ENCODE measurements at regions not wholly inside any gene's neighbourhood (a gene's known extent, or its start where the extent isn't known, plus 50 kb on each side); places are given as distances from the start of the nearest gene placed in this dataset.

DNA sequence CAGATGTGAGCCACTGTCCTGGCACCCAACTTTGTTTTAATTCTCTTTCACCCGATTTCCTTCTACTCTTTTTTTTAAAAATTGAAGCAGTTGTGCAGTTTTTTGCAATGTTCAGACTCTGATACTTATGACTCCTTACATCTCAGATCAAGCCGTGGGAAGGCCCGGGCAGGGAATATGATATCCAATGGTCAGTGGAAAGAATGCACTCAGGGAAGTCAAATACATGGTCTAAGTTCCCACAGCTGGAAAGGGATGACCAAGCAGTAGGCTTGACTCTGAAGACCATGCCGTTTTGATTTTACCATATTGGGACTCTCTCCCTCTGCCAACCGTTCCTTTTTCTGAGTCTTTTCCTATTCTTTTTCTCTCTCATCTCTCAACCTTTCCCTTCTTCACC lies 157.2 kb downstream of the RPLP1 start:
- H3K4me2 ChIP-seq (ENCODE audit: low read length): no peak overlapping the region
- no peak overlapping the region for H3K27ac ChIP-seq (ENCODE audit: low read depth, low read length, poor library complexity, severe bottlenecking)
- H3K27me3 ChIP-seq (ENCODE audit: insufficient read depth, low read length): peaks cover 8% of the 10 kb centered on the region; the same call in 1 of the 2 replicates
- H3K36me3 ChIP-seq (ENCODE audit: insufficient read depth, low read length): no peaks in the 10 kb centered on the region
- H3K9ac ChIP-seq (ENCODE audit: low read length): no peak overlapping the region
- no peaks in the 10 kb centered on the region for H3K9me2 ChIP-seq (ENCODE audit: low read depth, low read length)
- no peaks in the 10 kb centered on the region for H3K9me3 ChIP-seq (ENCODE audit: low read length)
- no peak overlapping the region for H3K4me3 ChIP-seq (ENCODE audit: low read depth, low read length, poor library complexity, severe bottlenecking)
- 0 out of 2 replicates have a peak, but pooled peaks cover 3% of the 10 kb centered on the region for H3F3A ChIP-seq (ENCODE audit: insufficient read depth, low read length)
- no peaks in the 10 kb centered on the region for H4K20me1 ChIP-seq (ENCODE audit: insufficient read depth, low read length)
- no peaks in the 10 kb centered on the region for H3K79me2 ChIP-seq (ENCODE audit: insufficient read depth, low read length)
- H3K4me1 ChIP-seq (ENCODE audit: insufficient read depth, low read length, severe bottlenecking): no peaks in the 10 kb centered on the region
- no peak overlapping the region for H2AFZ ChIP-seq (ENCODE audit: low read length)
- TF ChIP-seq EZH2 (IDR thresholded peaks at IDR 0.05; ENCODE audit: borderline replicate concordance, low read length): no peak
- TF ChIP-seq CTCF (IDR thresholded peaks at IDR 0.05; ENCODE audit: low read length): no peak

DNA sequence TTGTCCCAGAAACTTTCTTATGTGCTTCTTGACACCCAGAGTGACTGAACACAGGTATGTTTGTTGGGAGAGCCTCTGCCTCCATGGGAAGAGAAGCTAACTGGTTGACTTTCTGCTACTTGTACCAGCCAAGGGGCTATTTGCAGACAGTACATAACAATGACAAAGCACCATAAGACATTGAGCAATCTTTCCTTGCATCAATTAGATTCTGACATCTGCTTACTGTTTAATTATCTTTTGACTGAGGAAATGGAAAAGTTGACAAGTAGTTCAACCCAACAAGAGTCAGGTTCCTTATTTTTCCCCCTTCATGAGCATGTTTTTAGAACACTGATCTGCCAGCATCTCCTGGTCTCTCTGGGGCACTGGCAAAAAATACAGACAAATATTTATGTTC lies 157.7 kb downstream of the RPLP1 start:
- Histone ChIP-seq H3K79me2 (ENCODE audit: insufficient read depth, low read length) (no peaks in the 10 kb centered on the region), H4K20me1 (ENCODE audit: insufficient read depth, low read length) (no peaks in the 10 kb centered on the region), H3K4me2 (ENCODE audit: low read length) (no peak overlapping the region), H2AFZ (ENCODE audit: low read length) (no peak overlapping the region), H3K4me3 (ENCODE audit: low read depth, low read length, poor library complexity, severe bottlenecking) (no peak overlapping the region), H3K9ac (ENCODE audit: low read length) (no peak overlapping the region), H3K4me1 (ENCODE audit: insufficient read depth, low read length, severe bottlenecking) (no peaks in the 10 kb centered on the region), H3K9me3 (ENCODE audit: low read length) (no peaks in the 10 kb centered on the region), H3F3A (ENCODE audit: insufficient read depth, low read length) (0 out of 2 replicates have a peak, but pooled peaks cover 3% of the 10 kb centered on the region), H3K36me3 (ENCODE audit: insufficient read depth, low read length) (no peaks in the 10 kb centered on the region), H3K9me2 (ENCODE audit: low read depth, low read length) (no peaks in the 10 kb centered on the region), H3K27ac (ENCODE audit: low read depth, low read length, poor library complexity, severe bottlenecking) (no peak overlapping the region), H3K27me3 (ENCODE audit: insufficient read depth, low read length) (peaks cover 8% of the 10 kb centered on the region; the same call in 1 of the 2 replicates)
- no peak for TF ChIP-seq CTCF (IDR thresholded peaks at IDR 0.05; ENCODE audit: low read length)
- no peak for TF ChIP-seq EZH2 (IDR thresholded peaks at IDR 0.05; ENCODE audit: borderline replicate concordance, low read length)

DNA sequence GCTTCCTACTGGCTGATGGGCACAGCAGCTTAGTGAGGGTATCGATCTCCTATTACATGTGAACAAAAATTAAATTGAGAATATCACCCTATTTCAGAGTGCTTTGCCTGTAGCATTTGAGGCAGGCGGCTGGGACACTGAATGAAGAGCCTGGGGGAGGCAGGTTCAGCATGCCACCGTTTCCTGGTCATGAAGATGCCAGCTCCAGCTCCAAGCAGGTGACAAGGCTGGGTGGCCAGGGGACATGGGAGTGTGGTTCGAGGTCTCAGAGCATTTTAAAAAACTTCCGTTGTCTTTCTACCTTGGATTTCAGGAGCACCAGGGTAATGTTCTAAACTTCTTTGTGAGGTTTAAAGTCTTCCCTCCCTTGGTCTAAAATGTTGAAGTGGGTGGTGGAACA lies 158.2 kb downstream of the RPLP1 start:
- Histone ChIP-seq H2AFZ (ENCODE audit: low read length) (no peak overlapping the region), H3K4me1 (ENCODE audit: insufficient read depth, low read length, severe bottlenecking) (no peaks in the 10 kb centered on the region), H3K9ac (ENCODE audit: low read length) (no peak overlapping the region), H3K36me3 (ENCODE audit: insufficient read depth, low read length) (no peaks in the 10 kb centered on the region), H3K4me3 (ENCODE audit: low read depth, low read length, poor library complexity, severe bottlenecking) (no peak overlapping the region), H3K4me2 (ENCODE audit: low read length) (no peak overlapping the region), H3K79me2 (ENCODE audit: insufficient read depth, low read length) (no peaks in the 10 kb centered on the region), H3K9me2 (ENCODE audit: low read depth, low read length) (no peaks in the 10 kb centered on the region), H3F3A (ENCODE audit: insufficient read depth, low read length) (0 out of 2 replicates have a peak, but pooled peaks cover 3% of the 10 kb centered on the region), H3K27me3 (ENCODE audit: insufficient read depth, low read length) (peaks cover 8% of the 10 kb centered on the region; the same call in 1 of the 2 replicates), H4K20me1 (ENCODE audit: insufficient read depth, low read length) (no peaks in the 10 kb centered on the region), H3K27ac (ENCODE audit: low read depth, low read length, poor library complexity, severe bottlenecking) (no peak overlapping the region), H3K9me3 (ENCODE audit: low read length) (no peaks in the 10 kb centered on the region)
- no peak for TF ChIP-seq CTCF (IDR thresholded peaks at IDR 0.05; ENCODE audit: low read length)
- no peak for TF ChIP-seq EZH2 (IDR thresholded peaks at IDR 0.05; ENCODE audit: borderline replicate concordance, low read length)
